ENCODE measurements at regions not wholly inside any gene's neighbourhood (a gene's known extent, or its start where the extent isn't known, plus 50 kb on each side); places are given as distances from the start of the nearest gene placed in this dataset.

GRCh38 chrX:85516131-85516530 is 136.7 kb upstream of the POF1B start:
- DNase-seq (ENCODE audit: extremely low read depth in 1 of 4, low spot score in 3 of 4) (no peak), FAIRE-seq (no peak), ATAC-seq (no peak)
- no TSS peak for BruUV-seq (replicated peaks)
- H3K9me3 ChIP-seq (replicated peaks; ENCODE audit: control insufficient read depth, insufficient read depth, low read depth, low read length), result no peaks in the 10 kb centered on the region
- WGBS (ENCODE audit: insufficient coverage, low coverage, missing lambda C conversion rate), result 0% methylated on average over 3 of the region's 3 CpGs
- TF ChIP-seq ZZZ3 (IDR thresholded peaks at IDR 0.05) (no peak), ZKSCAN1 (IDR thresholded peaks at IDR 0.05; ENCODE audit: low read depth, low read length) (no peak), HMGN3 (IDR thresholded peaks at IDR 0.05; ENCODE audit: borderline replicate concordance, extremely low read depth, insufficient read length, low read depth, low read length) (no peak), MXD1 (CRISPR knock-in tag; IDR thresholded peaks at IDR 0.05; ENCODE audit: borderline replicate concordance, poor library complexity, severe bottlenecking) (no peak), TAF1 (IDR thresholded peaks at IDR 0.05; ENCODE audit: control insufficient read depth, extremely low read depth, insufficient read depth, low read length, severe bottlenecking) (no peak), HMG20A (CRISPR knock-in tag; conservative IDR thresholded peaks at IDR 0.05) (no peak), NR4A1 (CRISPR knock-in tag; IDR thresholded peaks at IDR 0.05) (no peak), NR4A1 (tag; IDR thresholded peaks at IDR 0.05) (no peak), ZBTB8A (IDR thresholded peaks at IDR 0.05; ENCODE audit: partially characterized antibody) (no peak), SRSF1 (IDR thresholded peaks at IDR 0.05; ENCODE audit: low read depth, low read length) (no peak), YY1 (IDR thresholded peaks at IDR 0.05; ENCODE audit: borderline replicate concordance in 1 of 3, control insufficient read depth in 1 of 3, extremely low read depth in 1 of 3, insufficient read depth in 3 of 3, insufficient read length in 1 of 3, insufficient replicate concordance in 2 of 3, low read depth in 1 of 3, low read length in 2 of 3) (no peak), ZC3H4 (CRISPR knock-in tag; IDR thresholded peaks at IDR 0.05; ENCODE audit: borderline replicate concordance) (no peak), MECOM (CRISPR knock-in tag; IDR thresholded peaks at IDR 0.05) (no peak), FOXM1 (IDR thresholded peaks at IDR 0.05; ENCODE audit: low read depth) (no peak), FOXM1 (CRISPR knock-in tag; IDR thresholded peaks at IDR 0.05; ENCODE audit: low read depth) (no peak)
- TF ChIP-seq, protein P1, sequence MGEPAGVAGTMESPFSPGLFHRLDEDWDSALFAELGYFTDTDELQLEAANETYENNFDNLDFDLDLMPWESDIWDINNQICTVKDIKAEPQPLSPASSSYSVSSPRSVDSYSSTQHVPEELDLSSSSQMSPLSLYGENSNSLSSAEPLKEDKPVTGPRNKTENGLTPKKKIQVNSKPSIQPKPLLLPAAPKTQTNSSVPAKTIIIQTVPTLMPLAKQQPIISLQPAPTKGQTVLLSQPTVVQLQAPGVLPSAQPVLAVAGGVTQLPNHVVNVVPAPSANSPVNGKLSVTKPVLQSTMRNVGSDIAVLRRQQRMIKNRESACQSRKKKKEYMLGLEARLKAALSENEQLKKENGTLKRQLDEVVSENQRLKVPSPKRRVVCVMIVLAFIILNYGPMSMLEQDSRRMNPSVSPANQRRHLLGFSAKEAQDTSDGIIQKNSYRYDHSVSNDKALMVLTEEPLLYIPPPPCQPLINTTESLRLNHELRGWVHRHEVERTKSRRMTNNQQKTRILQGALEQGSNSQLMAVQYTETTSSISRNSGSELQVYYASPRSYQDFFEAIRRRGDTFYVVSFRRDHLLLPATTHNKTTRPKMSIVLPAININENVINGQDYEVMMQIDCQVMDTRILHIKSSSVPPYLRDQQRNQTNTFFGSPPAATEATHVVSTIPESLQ (CRISPR knock-in tag; IDR thresholded peaks at IDR 0.05), result no peak
- TF ChIP-seq, protein P2, sequence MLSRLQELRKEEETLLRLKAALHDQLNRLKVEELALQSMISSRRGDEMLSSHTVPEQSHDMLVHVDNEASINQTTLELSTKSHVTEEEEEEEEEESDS (CRISPR knock-in tag; IDR thresholded peaks at IDR 0.05), result no peak
- no peak overlapping the region for H2AFZ ChIP-seq (ENCODE audit: low read depth, low read length)
- no peak overlapping the region for H3K9ac ChIP-seq (ENCODE audit: insufficient read depth in 1 of 2, low read depth in 2 of 2, low read length in 2 of 2)
- CTCF ChIA-PET (ENCODE audit: low intra/inter-chr PET ratio), result no interaction called here
- H3K4me2 ChIP-seq (ENCODE audit: insufficient read depth, low read length), result no peak overlapping the region
- H3K4me3 ChIP-seq, result no peak overlapping the region
- no peaks in the 10 kb centered on the region for H3K36me3 ChIP-seq (ENCODE audit: control insufficient read depth, insufficient read depth, low read length)
- H3K9me1 ChIP-seq (ENCODE audit: control insufficient read depth, insufficient read depth, low read length), result no peaks in the 10 kb centered on the region
- POLR2A ChIA-PET, result no interaction called here
- intact Hi-C loops (cut with micrococcal nuclease), result no loop called here
- H3K4me1 ChIP-seq (replicated peaks in 1 of 2; ENCODE audit: control insufficient read depth in 2 of 2, insufficient read depth in 2 of 2, low read length in 2 of 2), result no peaks in the 10 kb centered on the region
- no peaks in the 10 kb centered on the region for H4K20me1 ChIP-seq (replicated peaks; ENCODE audit: control insufficient read depth, insufficient read depth, low read length)
- H3K79me2 ChIP-seq (ENCODE audit: control insufficient read depth, insufficient read depth, low read length), result no peaks in the 10 kb centered on the region
- H3K27ac ChIP-seq (ENCODE audit: extremely low read depth, low read depth, low read length), result no peak overlapping the region
- in situ Hi-C loops (cut with MboI), result no loop called here
- no peaks in the 10 kb centered on the region for H3K27me3 ChIP-seq (ENCODE audit: control insufficient read depth in 2 of 2, insufficient read depth in 2 of 2, low read length in 2 of 2)

Data from K562 (cell line).